ENCODE measurements at regions not wholly inside any gene's neighbourhood (a gene's known extent, or its start where the extent isn't known, plus 50 kb on each side); places are given as distances from the start of the nearest gene placed in this dataset.

- Histone ChIP-seq H3K4me3 (no peak overlapping the region), H3K36me3 (replicated peaks in 1 of 2) (no peaks in the 10 kb centered on the region), H3K27me3 (peaks cover 3% of the 10 kb centered on the region), H3K4me1 (replicated peaks in 1 of 2) (no peaks in the 10 kb centered on the region), H3K9me3 (replicated peaks in 1 of 3) (no peaks in the 10 kb centered on the region), H3K27ac (no peak overlapping the region)
- 72 to 88% (median 75%) methylated on average over 4 of the region's 4 CpGs for WGBS, 4 donors
- no peak for TF ChIP-seq POLR2A (IDR thresholded peaks at IDR 0.05)
- no peak for TF ChIP-seq CTCF (IDR thresholded peaks at IDR 0.05)
- no peak for DNase-seq
- intact Hi-C loops (cut with DNase I), result no loop called here
These were observed 201.2 kb downstream of the FOXA2 start for GRCh38 chr20:22383156-22383555.

GRCh38 chr20:22382742-22383141, 201.6 kb downstream of the FOXA2 start:
- no peak overlapping the region for H3K4me3 ChIP-seq
- no peaks in the 10 kb centered on the region for H3K9me3 ChIP-seq (replicated peaks in 1 of 3)
- no peak for DNase-seq
- H3K36me3 ChIP-seq (replicated peaks in 1 of 2), result no peaks in the 10 kb centered on the region
- TF ChIP-seq CTCF (IDR thresholded peaks at IDR 0.05), result no peak
- TF ChIP-seq POLR2A (IDR thresholded peaks at IDR 0.05), result no peak
- intact Hi-C loops (cut with DNase I), result no loop called here
- H3K27ac ChIP-seq, result no peak overlapping the region
- H3K4me1 ChIP-seq (replicated peaks in 1 of 2), result no peaks in the 10 kb centered on the region
- peaks cover 3% of the 10 kb centered on the region for H3K27me3 ChIP-seq
- 58 to 72% (median 62%) methylated on average over 5 to 6 of the region's 6 CpGs for WGBS, 4 donors

- Histone ChIP-seq H3K4me3 (no peak overlapping the region), H3K9me3 (replicated peaks in 1 of 3) (no peaks in the 10 kb centered on the region), H3K4me1 (replicated peaks in 1 of 2) (no peaks in the 10 kb centered on the region), H3K27me3 (peaks cover 3% of the 10 kb centered on the region), H3K36me3 (replicated peaks in 1 of 2) (no peaks in the 10 kb centered on the region), H3K27ac (no peak overlapping the region)
- intact Hi-C loops (cut with DNase I), result no loop called here
- no peak for TF ChIP-seq CTCF (IDR thresholded peaks at IDR 0.05)
- TF ChIP-seq POLR2A (IDR thresholded peaks at IDR 0.05), result no peak
- 65 to 79% (median 67%) methylated on average over 4 of the region's 4 CpGs for WGBS, 4 donors
- DNase-seq, result no peak
These were observed 202.5 kb downstream of the FOXA2 start for GRCh38 chr20:22381812-22382416.

GRCh38 chr20:22379472-22379871, 204.9 kb downstream of the FOXA2 start:
- no peak for DNase-seq
- Histone ChIP-seq H3K4me3 (no peak overlapping the region), H3K9me3 (replicated peaks in 1 of 3) (no peaks in the 10 kb centered on the region), H3K27me3 (no peaks in the 10 kb centered on the region), H3K36me3 (replicated peaks in 1 of 2) (no peaks in the 10 kb centered on the region), H3K4me1 (replicated peaks in 1 of 2) (no peaks in the 10 kb centered on the region), H3K27ac (no peak overlapping the region)
- TF ChIP-seq CTCF (IDR thresholded peaks at IDR 0.05) (no peak), POLR2A (IDR thresholded peaks at IDR 0.05) (no peak)
- intact Hi-C loops (cut with DNase I), result no loop called here
